PFSK-1 (cell line): ENCODE measurements at regions not wholly inside any gene's neighbourhood (a gene's known extent, or its start where the extent isn't known, plus 50 kb on each side); places are given as distances from the start of the nearest gene placed in this dataset.

Experiments used
- POLR2AphosphoS5 ChIP-seq: IDR thresholded peaks from 2 replicates; pipeline ENCODE4 v1.6.1; 2012; ENCODE audit warnings: low read depth, mild to moderate bottlenecking, control low read depth, low read length, moderate library complexity
- REST ChIP-seq, 2 experiments: IDR thresholded peaks; 2 replicates each; pipeline versions ENCODE4 v1.6.1 to v1.8.0; 2011 to 2012; ENCODE audit warnings: low read depth in 2 of 2, low read length in 2 of 2, control low read depth in 1 of 2, inconsistent platforms in 1 of 2, mild to moderate bottlenecking in 1 of 2, moderate library complexity in 1 of 2; ENCODE audit not compliant: insufficient read depth in 1 of 2
- SIN3A ChIP-seq: IDR thresholded peaks from 2 replicates; pipeline ENCODE4 v1.6.1; 2012; ENCODE audit warnings: mild to moderate bottlenecking, low read length, moderate library complexity, borderline replicate concordance; ENCODE audit not compliant: insufficient read depth

- TF ChIP-seq REST (IDR thresholded peaks at IDR 0.05; ENCODE audit: insufficient read depth in 1 of 2, low read depth in 2 of 2, low read length in 2 of 2) (no peak), POLR2AphosphoS5 (no peak), SIN3A (no peak)
Observed at GRCh38 chr1:114295321-114295720, 141.7 kb upstream of the SYT6 start.
